Gastrocnemius medialis (tissue), 4 donors: ENCODE measurements at regions not wholly inside any gene's neighbourhood (a gene's known extent, or its start where the extent isn't known, plus 50 kb on each side); places are given as distances from the start of the nearest gene placed in this dataset.

Experiments
- ATAC-seq, 2 donors: fragments of 150-250 bp; one replicate each; pipeline ENCODE4 v1.9.1; 2016
- DNase-seq, 2 donors: peaks; one replicate each; pipeline ENCODE4 v3.0.0-alpha.2; 2019
- H3K27ac ChIP-seq, 4 donors: fragments of 200-600 bp; sonication (generic); 1 replicate in 1 of 4; 2 replicates in 3 of 4; pipeline ENCODE4 v1.5.1; 2016 to 2018; ENCODE audit warnings: mild to moderate bottlenecking in 2 of 4, moderate library complexity in 1 of 4
- H3K27me3 ChIP-seq, 3 donors: fragments of 200-600 bp; sonication (generic) in 2 of 3; 1 replicate in 1 of 3; 2 replicates in 2 of 3; pipeline versions ENCODE4 v1.5.1 to v1.6.0; 2016 to 2019; ENCODE audit warnings: mild to moderate bottlenecking in 1 of 3, moderate library complexity in 1 of 3
- H3K36me3 ChIP-seq, 2 donors: fragments of 200-600 bp; sonication (generic) in 1 of 2; one replicate each; pipeline ENCODE4 v1.5.1; 2017 to 2018
- H3K4me1 ChIP-seq, 2 donors: fragments of 200-600 bp; sonication (generic) in 1 of 2; one replicate each; pipeline ENCODE4 v1.5.1; 2016 to 2017; ENCODE audit warnings: mild to moderate bottlenecking in 2 of 2
- H3K4me3 ChIP-seq, 4 donors: fragments of 200-600 bp; sonication (generic) in 3 of 4; 1 replicate in 1 of 4; 2 replicates in 3 of 4; pipeline ENCODE4 v1.5.1; 2016 to 2019; ENCODE audit warnings: mild to moderate bottlenecking in 2 of 4
- H3K9me3 ChIP-seq, 3 donors: fragments of 200-600 bp; sonication (generic) in 2 of 3; 1 replicate in 1 of 3; 2 replicates in 2 of 3; pipeline ENCODE4 v1.5.1; 2016 to 2019
- CTCF ChIP-seq, 5 experiments: fragments of 450-650 bp in 3 of 5; fragments of 200-600 bp in 2 of 5; sonication (generic) in 2 of 5; IDR thresholded peaks in 4 of 5; conservative IDR thresholded peaks in 1 of 5; 1 replicate in 4 of 5; 2 replicates in 1 of 5; pipeline ENCODE4 v1.5.1; 2016 to 2019; ENCODE audit warnings: antibody characterized with exemption in 5 of 5, mild to moderate bottlenecking in 3 of 5, moderate library complexity in 3 of 5
- POLR2A ChIP-seq, 2 donors: fragments of 450-650 bp; IDR thresholded peaks; one replicate each; pipeline ENCODE4 v1.6.1; 2017; ENCODE audit warnings: antibody characterized with exemption in 2 of 2, mild to moderate bottlenecking in 2 of 2, moderate library complexity in 2 of 2
- in situ Hi-C, 4 donors: fragments of 200-750 bp; cut with MboI; loops; one replicate each; pipeline versions ENCODE4 v1.15.0 to v1.8.0; 2017; ENCODE audit warnings: low sequenced_read_pairs in 4 of 4
- intact Hi-C: fragments of 100-400 bp; cut with DNase I; formaldehyde crosslinking; loops from one replicate; pipeline ENCODE4 v1.15.1; 2023; ENCODE audit warnings: low total_unique reads

- TF ChIP-seq CTCF (IDR thresholded peaks at IDR 0.05 in 4 of 5, conservative IDR thresholded peaks at IDR 0.05 in 1 of 5) (no peak), POLR2A (IDR thresholded peaks at IDR 0.05) (no peak)
- in situ Hi-C loops, result no loop called here
- intact Hi-C loops, result no loop called here
- Histone ChIP-seq H3K27me3 (peaks cover 0 to 14% (median 0%) of the 10 kb centered on the region in 3 donors), H3K4me1 (no peaks in the 10 kb centered on the region), H3K36me3 (no peaks in the 10 kb centered on the region), H3K9me3 (no peaks in the 10 kb centered on the region), H3K4me3 (no peak overlapping the region), H3K27ac (no peak overlapping the region)
- ATAC-seq (no peak), DNase-seq (no peak)
Observed at GRCh38 chr2:121906170-121906569, 150.7 kb downstream of the TSN start.

- DNase-seq, result no peak
- peaks cover 0 to 11% (median 0%) of the 10 kb centered on the region in 3 donors for H3K27me3 ChIP-seq
- ATAC-seq, result no peak
- H3K4me3 ChIP-seq, result no peak overlapping the region
- H3K9me3 ChIP-seq, result no peaks in the 10 kb centered on the region
- in situ Hi-C loops (no loop called here), intact Hi-C loops (no loop called here)
- no peaks in the 10 kb centered on the region for H3K4me1 ChIP-seq
- no peak overlapping the region for H3K27ac ChIP-seq
- TF ChIP-seq POLR2A (IDR thresholded peaks at IDR 0.05), result no peak
- no peak for TF ChIP-seq CTCF (IDR thresholded peaks at IDR 0.05 in 4 of 5, conservative IDR thresholded peaks at IDR 0.05 in 1 of 5)
- H3K36me3 ChIP-seq, result no peaks in the 10 kb centered on the region
Observed at GRCh38 chr2:121907928-121908327, 152.5 kb downstream of the TSN start.

- TF ChIP-seq CTCF (IDR thresholded peaks at IDR 0.05 in 4 of 5, conservative IDR thresholded peaks at IDR 0.05 in 1 of 5) (no peak), POLR2A (IDR thresholded peaks at IDR 0.05) (no peak)
- intact Hi-C loops, result no loop called here
- in situ Hi-C loops, result no loop called here
- peaks cover 0 to 5% (median 0%) of the 10 kb centered on the region in 3 donors for H3K27me3 ChIP-seq
- H3K27ac ChIP-seq, result no peak overlapping the region
- no peaks in the 10 kb centered on the region for H3K4me1 ChIP-seq
- ATAC-seq (no peak), DNase-seq (no peak)
- no peaks in the 10 kb centered on the region for H3K36me3 ChIP-seq
- H3K4me3 ChIP-seq, result no peak overlapping the region
- H3K9me3 ChIP-seq, result no peaks in the 10 kb centered on the region
Observed at GRCh38 chr2:121910139-121910538, 154.7 kb downstream of the TSN start.

GRCh38 chr2:121911036-121911435 is 155.6 kb downstream of the TSN start:
- DNase-seq (no peak), ATAC-seq (no peak)
- TF ChIP-seq CTCF (IDR thresholded peaks at IDR 0.05 in 4 of 5, conservative IDR thresholded peaks at IDR 0.05 in 1 of 5) (no peak), POLR2A (IDR thresholded peaks at IDR 0.05) (no peak)
- Histone ChIP-seq H3K27ac (no peak overlapping the region), H3K9me3 (no peaks in the 10 kb centered on the region), H3K27me3 (peaks cover 0 to 5% (median 0%) of the 10 kb centered on the region in 3 donors), H3K36me3 (no peaks in the 10 kb centered on the region), H3K4me3 (no peak overlapping the region), H3K4me1 (no peaks in the 10 kb centered on the region)
- in situ Hi-C loops, result no loop called here
- intact Hi-C loops, result no loop called here

- in situ Hi-C loops, result no loop called here
- H3K4me1 ChIP-seq, result no peaks in the 10 kb centered on the region
- no peak for TF ChIP-seq CTCF (IDR thresholded peaks at IDR 0.05 in 4 of 5, conservative IDR thresholded peaks at IDR 0.05 in 1 of 5)
- no peak for TF ChIP-seq POLR2A (IDR thresholded peaks at IDR 0.05)
Observed at GRCh38 chr2:121917143-121917542, 161.7 kb downstream of the TSN start.

More at GRCh38 chr2:121917143-121917542, 161.7 kb downstream of the TSN start:
- ATAC-seq (no peak), DNase-seq (no peak)
- H3K27ac ChIP-seq, result no peak overlapping the region
- no peaks in the 10 kb centered on the region for H3K27me3 ChIP-seq
- intact Hi-C loops, result no loop called here
- no peaks in the 10 kb centered on the region for H3K36me3 ChIP-seq
- H3K9me3 ChIP-seq, result no peaks in the 10 kb centered on the region
- H3K4me3 ChIP-seq, result no peak overlapping the region
